GM23248 (cell line): ENCODE measurements at regions not wholly inside any gene's neighbourhood (a gene's known extent, or its start where the extent isn't known, plus 50 kb on each side); places are given as distances from the start of the nearest gene placed in this dataset.

Source experiments
- EZH2 ChIP-seq: fragments of 200-600 bp; sonication (generic); IDR thresholded peaks from 2 replicates; pipeline ENCODE4 v1.6.1; 2018; ENCODE audit warnings: antibody characterized with exemption, mild to moderate bottlenecking; ENCODE audit not compliant: insufficient read depth, poor library complexity, severe bottlenecking
- EZH2phosphoT487 ChIP-seq: fragments of 200-600 bp; sonication (generic); IDR thresholded peaks from 2 replicates; pipeline ENCODE4 v1.6.1; 2018; ENCODE audit warnings: antibody characterized with exemption, moderate library complexity, mild to moderate bottlenecking, low read depth; ENCODE audit not compliant: insufficient read depth

- TF ChIP-seq EZH2: no peak
- no peak for TF ChIP-seq EZH2phosphoT487
Measured at GRCh38 chrX:95427389-95427788, 1257.3 kb upstream of the DIAPH2 start.
